ENCODE measurements at regions not wholly inside any gene's neighbourhood (a gene's known extent, or its start where the extent isn't known, plus 50 kb on each side); places are given as distances from the start of the nearest gene placed in this dataset.

DNA sequence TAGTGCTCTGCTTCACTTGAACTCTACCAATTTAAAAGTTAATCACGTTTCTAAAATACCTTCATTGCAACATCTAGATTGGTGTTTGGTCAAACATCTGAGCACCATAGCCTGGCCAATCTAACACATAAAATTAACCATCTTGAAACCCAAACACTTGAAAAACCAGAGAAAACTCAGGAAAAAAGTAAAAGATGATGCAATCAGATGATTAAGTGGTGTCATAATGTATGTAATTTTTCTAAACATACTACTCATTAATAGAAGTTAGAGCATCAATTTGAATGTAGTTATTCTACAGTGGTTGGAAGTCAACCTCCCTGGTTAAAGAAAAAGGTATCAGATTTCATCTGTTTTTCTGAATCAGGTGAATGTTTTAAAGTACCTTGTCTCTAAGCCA is 228.6 kb upstream of the ID4 start:
- H3K9ac ChIP-seq (replicated peaks; ENCODE audit: extremely low read depth, insufficient read depth, low read length) = no peak overlapping the region
- no peaks in the 10 kb centered on the region for H3K27me3 ChIP-seq (ENCODE audit: control insufficient read depth in 2 of 2, insufficient read depth in 2 of 2, low read length in 2 of 2)
- no peaks in the 10 kb centered on the region for H3K36me3 ChIP-seq (ENCODE audit: control insufficient read depth in 2 of 2, extremely low read depth in 1 of 2, insufficient read depth in 2 of 2, low read length in 2 of 2)
- no peak overlapping the region for H2AFZ ChIP-seq (ENCODE audit: low read depth, low read length)
- H3K4me1 ChIP-seq (ENCODE audit: control insufficient read depth, extremely low read depth, insufficient read depth, low read length) = no peaks in the 10 kb centered on the region
- TF ChIP-seq GATA2 (IDR thresholded peaks at IDR 0.05; ENCODE audit: insufficient read depth, insufficient read length, low read depth, low read length) (no peak), POLR2A (IDR thresholded peaks at IDR 0.05; ENCODE audit: low read depth, low read length) (no peak), JUN (IDR thresholded peaks at IDR 0.05; ENCODE audit: borderline replicate concordance, insufficient read depth, insufficient read length, low read depth) (no peak), POLR2AphosphoS5 (IDR thresholded peaks at IDR 0.05; ENCODE audit: insufficient read depth, low read depth, low read length) (no peak), FOS (IDR thresholded peaks at IDR 0.05; ENCODE audit: borderline replicate concordance, insufficient read depth, low read length) (no peak), MYC (IDR thresholded peaks at IDR 0.05; ENCODE audit: low read depth, low read length) (no peak), EZH2 (IDR thresholded peaks at IDR 0.05; ENCODE audit: borderline replicate concordance, low read depth, low read length, severe bottlenecking) (no peak)
- TF ChIP-seq, protein P1, sequence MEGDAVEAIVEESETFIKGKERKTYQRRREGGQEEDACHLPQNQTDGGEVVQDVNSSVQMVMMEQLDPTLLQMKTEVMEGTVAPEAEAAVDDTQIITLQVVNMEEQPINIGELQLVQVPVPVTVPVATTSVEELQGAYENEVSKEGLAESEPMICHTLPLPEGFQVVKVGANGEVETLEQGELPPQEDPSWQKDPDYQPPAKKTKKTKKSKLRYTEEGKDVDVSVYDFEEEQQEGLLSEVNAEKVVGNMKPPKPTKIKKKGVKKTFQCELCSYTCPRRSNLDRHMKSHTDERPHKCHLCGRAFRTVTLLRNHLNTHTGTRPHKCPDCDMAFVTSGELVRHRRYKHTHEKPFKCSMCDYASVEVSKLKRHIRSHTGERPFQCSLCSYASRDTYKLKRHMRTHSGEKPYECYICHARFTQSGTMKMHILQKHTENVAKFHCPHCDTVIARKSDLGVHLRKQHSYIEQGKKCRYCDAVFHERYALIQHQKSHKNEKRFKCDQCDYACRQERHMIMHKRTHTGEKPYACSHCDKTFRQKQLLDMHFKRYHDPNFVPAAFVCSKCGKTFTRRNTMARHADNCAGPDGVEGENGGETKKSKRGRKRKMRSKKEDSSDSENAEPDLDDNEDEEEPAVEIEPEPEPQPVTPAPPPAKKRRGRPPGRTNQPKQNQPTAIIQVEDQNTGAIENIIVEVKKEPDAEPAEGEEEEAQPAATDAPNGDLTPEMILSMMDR (IDR thresholded peaks at IDR 0.05; ENCODE audit: extremely low read depth in 1 of 2, insufficient read depth in 1 of 2, low read depth in 1 of 2, low read length in 2 of 2) = no peak
- TF ChIP-seq, protein P2, sequence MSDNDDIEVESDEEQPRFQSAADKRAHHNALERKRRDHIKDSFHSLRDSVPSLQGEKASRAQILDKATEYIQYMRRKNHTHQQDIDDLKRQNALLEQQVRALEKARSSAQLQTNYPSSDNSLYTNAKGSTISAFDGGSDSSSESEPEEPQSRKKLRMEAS (IDR thresholded peaks at IDR 0.05; ENCODE audit: insufficient read depth, insufficient read length) = no peak
- H3K9me3 ChIP-seq (replicated peaks; ENCODE audit: control insufficient read depth, insufficient read depth, low read length) = no peaks in the 10 kb centered on the region
- POLR2A ChIA-PET = no interaction called here
- H3K9me1 ChIP-seq (replicated peaks; ENCODE audit: control insufficient read depth, extremely low read depth, insufficient read depth, low read length) = no peaks in the 10 kb centered on the region
- no peak overlapping the region for H3K4me3 ChIP-seq (replicated peaks in 1 of 3; ENCODE audit: insufficient read depth in 1 of 3, low read depth in 1 of 3, low read length in 3 of 3)
- H3K79me2 ChIP-seq (ENCODE audit: control insufficient read depth, insufficient read depth, low read length) = no peaks in the 10 kb centered on the region
- no peak overlapping the region for H3K27ac ChIP-seq (ENCODE audit: insufficient read depth, low read depth, low read length)
- intact Hi-C loops (cut with micrococcal nuclease) (no loop called here), dilution Hi-C loops (cut with MboI; ENCODE audit: extremely low pct_ligation_motif_present, low sequenced_read_pairs) (no loop called here)
- CTCF ChIA-PET = no interaction called here
- no peaks in the 10 kb centered on the region for H4K20me1 ChIP-seq (replicated peaks; ENCODE audit: control insufficient read depth, extremely low read depth, insufficient read depth, low read length)
- no peak overlapping the region for H3K4me2 ChIP-seq (ENCODE audit: insufficient read depth, low read length)
- FAIRE-seq (no peak), DNase-seq (ENCODE audit: low read depth, low spot score) (no peak)
- no TSS peak for BruUV-seq (replicated peaks)

Measured in endothelial cell of umbilical vein (primary cell).